H9 (cell line): ENCODE measurements at regions not wholly inside any gene's neighbourhood (a gene's known extent, or its start where the extent isn't known, plus 50 kb on each side); places are given as distances from the start of the nearest gene placed in this dataset.

ENCODE experiments used
- DNase-seq: peaks from one replicate; pipeline ENCODE4 v3.0.0-alpha.2; 2017
- H2AFZ ChIP-seq: one replicate; pipeline ENCODE4 v1.6.1; 2013; ENCODE audit warnings: mild to moderate bottlenecking, low read length, control low read depth, moderate library complexity
- H2AK5ac ChIP-seq: 2 replicates; pipeline ENCODE4 v1.6.1; 2013; ENCODE audit warnings: low read length, control low read depth, mixed read lengths; ENCODE audit not compliant: insufficient read length
- H2BK120ac ChIP-seq: one replicate; pipeline ENCODE4 v1.6.1; 2013; ENCODE audit warnings: low read depth, mild to moderate bottlenecking, low read length, control low read depth, inconsistent platforms; ENCODE audit not compliant: poor library complexity, severe bottlenecking
- H2BK12ac ChIP-seq: 2 replicates; pipeline ENCODE4 v1.6.1; 2013; ENCODE audit warnings: low read length, control low read depth, mixed read lengths, low read depth; ENCODE audit not compliant: insufficient read length
- H2BK15ac ChIP-seq: 2 replicates; pipeline ENCODE4 v1.6.1; 2013; ENCODE audit warnings: low read depth, low read length, control low read depth
- H2BK20ac ChIP-seq: one replicate; pipeline ENCODE4 v1.6.1; 2013; ENCODE audit warnings: low read depth, mild to moderate bottlenecking, low read length, control low read depth, inconsistent platforms; ENCODE audit not compliant: poor library complexity, severe bottlenecking
- H2BK5ac ChIP-seq: 2 replicates; pipeline ENCODE4 v1.6.1; 2013; ENCODE audit warnings: low read length, control low read depth, mixed read lengths; ENCODE audit not compliant: insufficient read length
- H3K14ac ChIP-seq: 2 replicates; pipeline ENCODE4 v1.6.1; 2013; ENCODE audit warnings: low read length, control low read depth; ENCODE audit not compliant: insufficient read depth
- H3K18ac ChIP-seq: 2 replicates; pipeline ENCODE4 v1.6.1; 2013; ENCODE audit warnings: low read depth, mild to moderate bottlenecking, mixed read lengths, low read length, control low read depth; ENCODE audit not compliant: insufficient read length
- H3K23ac ChIP-seq: 2 replicates; pipeline ENCODE4 v1.6.1; 2013; ENCODE audit warnings: low read length, control low read depth, mixed read lengths, low read depth; ENCODE audit not compliant: insufficient read length
- H3K23me2 ChIP-seq: 2 replicates; pipeline ENCODE4 v1.6.1; 2013; ENCODE audit warnings: low read depth, mild to moderate bottlenecking, mixed read lengths, low read length, control low read depth; ENCODE audit not compliant: insufficient read length, poor library complexity, severe bottlenecking
- H3K27ac ChIP-seq: 2 replicates; pipeline ENCODE4 v1.5.1; 2013; ENCODE audit warnings: low read length, control low read depth, mixed read lengths, low read depth; ENCODE audit not compliant: insufficient read length
- H3K27me3 ChIP-seq: 2 replicates; pipeline ENCODE4 v1.6.1; 2013; ENCODE audit warnings: low read length, control low read depth, inconsistent platforms; ENCODE audit not compliant: insufficient read depth
- H3K4ac ChIP-seq: 2 replicates; pipeline ENCODE4 v1.6.1; 2013; ENCODE audit warnings: low read depth, mild to moderate bottlenecking, control low read depth, inconsistent platforms, low read length, moderate library complexity
- H3K4me1 ChIP-seq: 2 replicates; pipeline ENCODE4 v1.6.1; 2013; ENCODE audit warnings: low read length, control low read depth, inconsistent platforms; ENCODE audit not compliant: insufficient read depth
- H3K4me2 ChIP-seq: 2 replicates; pipeline ENCODE4 v1.6.1; 2013; ENCODE audit warnings: low read length, control low read depth, mixed read lengths; ENCODE audit not compliant: insufficient read length, insufficient read depth
- H3K56ac ChIP-seq: 2 replicates; pipeline ENCODE4 v1.6.1; 2013; ENCODE audit warnings: low read depth, mild to moderate bottlenecking, mixed read lengths, low read length, control low read depth; ENCODE audit not compliant: insufficient read length
- H3K79me1 ChIP-seq: 2 replicates; pipeline ENCODE4 v1.6.1; 2013; ENCODE audit warnings: low read depth, mild to moderate bottlenecking, moderate library complexity, low read length, control low read depth, inconsistent platforms; ENCODE audit not compliant: insufficient read depth, poor library complexity, severe bottlenecking
- H3K79me2 ChIP-seq: 2 replicates; pipeline ENCODE4 v1.6.1; 2013; ENCODE audit warnings: low read length, control low read depth, inconsistent platforms; ENCODE audit not compliant: insufficient read depth
- H3K9ac ChIP-seq: 2 replicates; pipeline ENCODE4 v1.6.1; 2013; ENCODE audit warnings: low read length, control low read depth, mixed read lengths; ENCODE audit not compliant: insufficient read length; ENCODE audit errors: extremely low read depth
- H3K9me3 ChIP-seq: one replicate; pipeline ENCODE4 v1.6.1; 2013; ENCODE audit warnings: low read depth, low read length, inconsistent platforms; ENCODE audit not compliant: control insufficient read depth
- H3T11ph ChIP-seq: one replicate; pipeline ENCODE4 v1.6.1; 2013; ENCODE audit warnings: mild to moderate bottlenecking, low read length, control low read depth, inconsistent platforms
- H4K20me1 ChIP-seq: one replicate; pipeline ENCODE4 v1.6.1; 2013; ENCODE audit not compliant: control insufficient read depth, insufficient read length, insufficient read depth
- H4K5ac ChIP-seq: 2 replicates; pipeline ENCODE4 v1.6.1; 2013; ENCODE audit warnings: low read depth, mild to moderate bottlenecking, mixed read lengths, low read length, control low read depth; ENCODE audit not compliant: insufficient read length
- H4K8ac ChIP-seq: replicated peaks from 2 replicates; pipeline ENCODE4 v1.6.1; 2013; ENCODE audit warnings: low read length, control low read depth, mixed read lengths, low read depth; ENCODE audit not compliant: insufficient read length
- H4K91ac ChIP-seq: 2 replicates; pipeline ENCODE4 v1.6.1; 2013; ENCODE audit warnings: low read depth, mild to moderate bottlenecking, moderate library complexity, mixed read lengths, low read length, control low read depth; ENCODE audit not compliant: insufficient read length
- H3K27ac Mint-ChIP-seq, 3 experiments: 2 replicates in 2 of 3; 3 replicates in 1 of 3; pipeline ENCODE4 v1.8.0; 2020 to 2021; ENCODE audit warnings: mixed read lengths in 3 of 3, mild to moderate bottlenecking in 1 of 3, moderate library complexity in 1 of 3
- H3K27me3 Mint-ChIP-seq: 2 replicates; pipeline ENCODE4 v1.8.0; 2021; ENCODE audit warnings: low read depth, mild to moderate bottlenecking, moderate library complexity, mixed read lengths
- H3K36me3 Mint-ChIP-seq, 3 experiments: 2 replicates in 2 of 3; 3 replicates in 1 of 3; pipeline ENCODE4 v1.8.0; 2020 to 2021; ENCODE audit warnings: low read depth in 3 of 3, mixed read lengths in 3 of 3; ENCODE audit not compliant: insufficient read depth in 1 of 3
- H3K4me1 Mint-ChIP-seq, 2 experiments: 2 replicates each; pipeline ENCODE4 v1.8.0; 2020; ENCODE audit warnings: mixed read lengths in 2 of 2
- H3K4me3 Mint-ChIP-seq, 2 experiments: 2 replicates in 1 of 2; 3 replicates in 1 of 2; pipeline ENCODE4 v1.8.0; 2020 to 2021; ENCODE audit warnings: mild to moderate bottlenecking in 2 of 2, mixed read lengths in 2 of 2, moderate library complexity in 1 of 2
- H3K9me3 Mint-ChIP-seq, 2 experiments: 2 replicates in 1 of 2; 3 replicates in 1 of 2; pipeline ENCODE4 v1.8.0; 2020; ENCODE audit warnings: mild to moderate bottlenecking in 2 of 2, mixed read lengths in 2 of 2, moderate library complexity in 1 of 2
- WGBS: extraction: QIAGEN DNeasy Blood & Tissue Kit; methylation state at CpG from one replicate; pipeline ENCODE4 v1.1.7; 2013; ENCODE audit warnings: missing lambda C conversion rate, low lambda C conversion rate, mixed read lengths; ENCODE audit not compliant: insufficient read length; ENCODE audit errors: extremely low coverage; 5-methylcytosine and 5-hydroxymethylcytosine counted together
- TF ChIP-seq, protein P1 (sequence below): fragments of 200-600 bp; sonication (generic); conservative IDR thresholded peaks from 3 replicates; pipeline ENCODE4 v1.8.0; 2021; ENCODE audit warnings: antibody characterized with exemption, mild to moderate bottlenecking

DNA sequence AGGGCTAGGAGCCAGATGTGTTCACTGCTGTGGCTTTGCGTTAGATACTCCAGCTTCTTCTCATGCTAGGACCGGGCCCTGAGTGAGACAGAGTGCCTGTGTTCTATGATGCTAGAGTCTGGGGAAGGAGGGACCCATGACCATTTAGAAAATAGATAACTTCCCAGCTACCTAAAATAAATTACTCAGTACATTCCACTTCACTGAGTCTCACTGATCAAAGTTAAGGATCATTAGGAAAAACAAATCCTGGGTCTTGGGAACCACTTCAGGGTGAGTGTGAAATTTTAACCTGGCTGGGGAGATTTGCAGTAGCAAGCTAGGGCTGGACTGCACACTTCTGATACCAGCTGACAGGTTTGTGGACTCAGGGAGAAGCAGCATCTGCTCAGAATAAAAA, 138.1 kb downstream of the EMX2 start:
- no CpG with 5 or more reads among the region's 2 CpGs for WGBS
- H3K9ac ChIP-seq, result no peak overlapping the region
- H2BK12ac ChIP-seq, result no peak overlapping the region
- H3K23me2 ChIP-seq, result no peaks in the 10 kb centered on the region
- Mint-ChIP-seq H3K4me1 (peaks cover 0 to 5% of the 10 kb centered on the region in 2 experiments; a peak in 1 of 4 replicates), H3K4me3 (no peak overlapping the region), H3K27me3 (peaks cover 10% of the 10 kb centered on the region), H3K27ac (peak overlapping the region in 1 of 3 experiments; percentile 52; a peak in 1 of 7 replicates), H3K36me3 (no peaks in the 10 kb centered on the region), H3K9me3 (no peaks in the 10 kb centered on the region; a peak in 1 of 5 replicates)
- TF ChIP-seq, protein P1, sequence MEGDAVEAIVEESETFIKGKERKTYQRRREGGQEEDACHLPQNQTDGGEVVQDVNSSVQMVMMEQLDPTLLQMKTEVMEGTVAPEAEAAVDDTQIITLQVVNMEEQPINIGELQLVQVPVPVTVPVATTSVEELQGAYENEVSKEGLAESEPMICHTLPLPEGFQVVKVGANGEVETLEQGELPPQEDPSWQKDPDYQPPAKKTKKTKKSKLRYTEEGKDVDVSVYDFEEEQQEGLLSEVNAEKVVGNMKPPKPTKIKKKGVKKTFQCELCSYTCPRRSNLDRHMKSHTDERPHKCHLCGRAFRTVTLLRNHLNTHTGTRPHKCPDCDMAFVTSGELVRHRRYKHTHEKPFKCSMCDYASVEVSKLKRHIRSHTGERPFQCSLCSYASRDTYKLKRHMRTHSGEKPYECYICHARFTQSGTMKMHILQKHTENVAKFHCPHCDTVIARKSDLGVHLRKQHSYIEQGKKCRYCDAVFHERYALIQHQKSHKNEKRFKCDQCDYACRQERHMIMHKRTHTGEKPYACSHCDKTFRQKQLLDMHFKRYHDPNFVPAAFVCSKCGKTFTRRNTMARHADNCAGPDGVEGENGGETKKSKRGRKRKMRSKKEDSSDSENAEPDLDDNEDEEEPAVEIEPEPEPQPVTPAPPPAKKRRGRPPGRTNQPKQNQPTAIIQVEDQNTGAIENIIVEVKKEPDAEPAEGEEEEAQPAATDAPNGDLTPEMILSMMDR, result no peak
- no peak overlapping the region for H3K23ac ChIP-seq
- no peak overlapping the region for H2AK5ac ChIP-seq
- no peak overlapping the region for H2BK20ac ChIP-seq
- no peak overlapping the region for H2AFZ ChIP-seq
- H3K9me3 ChIP-seq, result no peaks in the 10 kb centered on the region
- no peaks in the 10 kb centered on the region for H3K4me1 ChIP-seq
- no peaks in the 10 kb centered on the region for H3K79me1 ChIP-seq
- no peak overlapping the region for H3K27ac ChIP-seq
- no peak overlapping the region for H3K14ac ChIP-seq
- H4K20me1 ChIP-seq, result no peaks in the 10 kb centered on the region
- no peaks in the 10 kb centered on the region for H3K79me2 ChIP-seq
- H4K8ac ChIP-seq, result no peak overlapping the region
- no peak overlapping the region for H2BK5ac ChIP-seq
- H3K56ac ChIP-seq, result no peak overlapping the region
- H3K27me3 ChIP-seq, result no peaks in the 10 kb centered on the region
- H2BK15ac ChIP-seq, result no peak overlapping the region
- H3K18ac ChIP-seq, result no peak overlapping the region
- H3K4me2 ChIP-seq, result no peak overlapping the region
- H2BK120ac ChIP-seq, result no peak overlapping the region
- H3T11ph ChIP-seq, result no peak overlapping the region
- H4K91ac ChIP-seq, result no peak overlapping the region
- no peak overlapping the region for H3K4ac ChIP-seq
- H4K5ac ChIP-seq, result no peak overlapping the region
- DNase-seq, result no peak
